Activated T-cell treated with anti-CD3 and anti-CD28 coated beads, Interleukin-2, amount 50 U/mL, for 1 hour (primary cell): ENCODE measurements at regions not wholly inside any gene's neighbourhood (a gene's known extent, or its start where the extent isn't known, plus 50 kb on each side); places are given as distances from the start of the nearest gene placed in this dataset.

ENCODE experiments used
- DNase-seq: peaks from one replicate; pipeline ENCODE4 v3.0.0-alpha.2; 2020

- no peak for DNase-seq
Observed at GRCh38 chr5:31097851-31098250, 95.6 kb upstream of the CDH6 start.

GRCh38 chr5:31096238-31096865 is 97.1 kb upstream of the CDH6 start:
- no peak for DNase-seq

GRCh38 chr5:31095796-31096195 is 97.7 kb upstream of the CDH6 start:
- no peak for DNase-seq

- DNase-seq: no peak
Observed at GRCh38 chr5:31091501-31091900, 102.0 kb upstream of the CDH6 start.

- no peak for DNase-seq
Observed at GRCh38 chr5:31090467-31090866, 103.0 kb upstream of the CDH6 start.

GRCh38 chr5:31086839-31087415 is 106.6 kb upstream of the CDH6 start:
- DNase-seq: no peak

GRCh38 chr5:31084871-31085270 is 108.6 kb upstream of the CDH6 start:
- DNase-seq: no peak

- no peak for DNase-seq
Observed at GRCh38 chr5:31083364-31083763, 110.1 kb upstream of the CDH6 start.

- DNase-seq: no peak
Observed at GRCh38 chr5:31079668-31080067, 113.8 kb upstream of the CDH6 start.

- no peak for DNase-seq
Observed at GRCh38 chr5:31078956-31079355, 114.5 kb upstream of the CDH6 start.

- DNase-seq: no peak
Observed at GRCh38 chr5:31075981-31076380, 117.5 kb upstream of the CDH6 start.

- no peak for DNase-seq
Observed at GRCh38 chr5:31068287-31068686, 125.2 kb upstream of the CDH6 start.

GRCh38 chr5:31066655-31067328 is 126.7 kb upstream of the CDH6 start:
- no peak for DNase-seq

- DNase-seq: no peak
Observed at GRCh38 chr5:31064215-31064614, 129.3 kb upstream of the CDH6 start.

GRCh38 chr5:31062902-31063580 is 130.4 kb upstream of the CDH6 start:
- DNase-seq: no peak

GRCh38 chr5:31059889-31060288 is 133.6 kb upstream of the CDH6 start:
- no peak for DNase-seq

- no peak for DNase-seq
Observed at GRCh38 chr5:31054453-31054852, 139.0 kb upstream of the CDH6 start.

- no peak for DNase-seq
Observed at GRCh38 chr5:31052937-31053658, 140.4 kb upstream of the CDH6 start.

GRCh38 chr5:31051316-31051715 is 142.2 kb upstream of the CDH6 start:
- DNase-seq: no peak

GRCh38 chr5:31049936-31050704 is 143.4 kb upstream of the CDH6 start:
- no peak for DNase-seq

GRCh38 chr5:31049461-31049860 is 144.0 kb upstream of the CDH6 start:
- DNase-seq: no peak
